Fibroblast of lung (primary cell): ENCODE measurements at regions not wholly inside any gene's neighbourhood (a gene's known extent, or its start where the extent isn't known, plus 50 kb on each side); places are given as distances from the start of the nearest gene placed in this dataset.
A peak's percentile ranks its signal among the peaks of the same experiment; 100 is the strongest.

Experiments
- DNase-seq, 2 donors: peaks; one replicate each; pipeline versions ENCODE4 v3.0.0 to v3.0.0-alpha.2; 2010; ENCODE audit warnings: low read depth in 2 of 2
- H2AFZ ChIP-seq: 2 replicates; pipeline ENCODE4 v1.5.1; 2012; ENCODE audit warnings: low read length, control low read depth, inconsistent platforms
- H3K27ac ChIP-seq: 2 replicates; pipeline ENCODE4 v1.5.1; 2011; ENCODE audit warnings: low read length, control low read depth; ENCODE audit not compliant: insufficient read depth
- H3K27me3 ChIP-seq: 2 replicates; pipeline ENCODE4 v1.5.1; 2011; ENCODE audit warnings: mild to moderate bottlenecking, low read length; ENCODE audit not compliant: control insufficient read depth, insufficient read depth
- H3K36me3 ChIP-seq: 2 replicates; pipeline ENCODE4 v1.5.1; 2011; ENCODE audit warnings: low read length; ENCODE audit not compliant: control insufficient read depth, insufficient read depth
- H3K4me1 ChIP-seq: 2 replicates; pipeline ENCODE4 v1.5.1; 2011; ENCODE audit warnings: low read length; ENCODE audit not compliant: control insufficient read depth, insufficient read depth; ENCODE audit errors: extremely low read depth
- H3K4me2 ChIP-seq: 2 replicates; pipeline ENCODE4 v1.5.1; 2011; ENCODE audit warnings: low read length, control low read depth; ENCODE audit not compliant: insufficient read depth; ENCODE audit errors: extremely low read depth
- H3K4me3 ChIP-seq, 4 experiments: fragments of 200-600 bp in 1 of 4; sonication (generic) in 1 of 4; replicated peaks in 1 of 4; 2 replicates each; pipeline ENCODE4 v1.5.1; 2011 to 2016; ENCODE audit warnings: low read length in 4 of 4, low read depth in 3 of 4, mild to moderate bottlenecking in 3 of 4, control low read depth in 2 of 4, inconsistent platforms in 1 of 4, mixed read lengths in 1 of 4; ENCODE audit not compliant: insufficient read depth in 1 of 4; ENCODE audit errors: control extremely low read depth in 1 of 4
- H3K79me2 ChIP-seq: 2 replicates; pipeline ENCODE4 v1.5.1; 2012; ENCODE audit warnings: mild to moderate bottlenecking, low read length, inconsistent platforms; ENCODE audit not compliant: control insufficient read depth, insufficient read depth
- H3K9ac ChIP-seq: 2 replicates; pipeline ENCODE4 v1.5.1; 2011; ENCODE audit warnings: mild to moderate bottlenecking, low read length, control low read depth; ENCODE audit not compliant: insufficient read depth
- H3K9me3 ChIP-seq: 2 replicates; pipeline ENCODE4 v1.5.1; 2012; ENCODE audit warnings: low read depth, low read length; ENCODE audit not compliant: control insufficient read depth, insufficient read depth
- H4K20me1 ChIP-seq: 2 replicates; pipeline ENCODE4 v1.5.1; 2011; ENCODE audit warnings: low read length; ENCODE audit not compliant: control insufficient read depth, insufficient read depth; ENCODE audit errors: extremely low read depth
- CTCF ChIP-seq, 2 donors: IDR thresholded peaks in 1 of 2; conservative IDR thresholded peaks in 1 of 2; 1 replicate in 1 of 2; 2 replicates in 1 of 2; pipeline ENCODE4 v1.5.1; 2011 to 2012; ENCODE audit warnings: low read length in 2 of 2, control low read depth in 1 of 2, inconsistent platforms in 1 of 2, low read depth in 1 of 2, mild to moderate bottlenecking in 1 of 2
- EZH2 ChIP-seq: IDR thresholded peaks from 2 replicates; pipeline ENCODE4 v1.5.1; 2012; ENCODE audit warnings: low read length, control low read depth, mild to moderate bottlenecking; ENCODE audit errors: missing control alignments

GRCh38 chr4:4780729-4781244, 78.7 kb upstream of the MSX1 start:
- Histone ChIP-seq H3K79me2 (no peaks in the 10 kb centered on the region), H3K4me3 (no peak overlapping the region), H3K4me2 (no peak overlapping the region), H3K27me3 (no peaks in the 10 kb centered on the region), H3K4me1 (peaks cover 11% of the 10 kb centered on the region), H3K36me3 (no peaks in the 10 kb centered on the region), H3K27ac (peak overlapping the region; percentile 52), H4K20me1 (no peaks in the 10 kb centered on the region), H3K9ac (no peak overlapping the region), H2AFZ (no peak overlapping the region), H3K9me3 (no peaks in the 10 kb centered on the region)
- peak; percentile 66 to 76 for DNase-seq
- TF ChIP-seq CTCF (conservative IDR thresholded peaks at IDR 0.05 in 1 of 2, IDR thresholded peaks at IDR 0.05 in 1 of 2; ENCODE audit: low read depth in 1 of 2, low read length in 2 of 2) = peak; percentile 16 to 17
- TF ChIP-seq EZH2 = no peak

- no peak overlapping the region for H3K27ac ChIP-seq
- no peaks in the 10 kb centered on the region for H3K27me3 ChIP-seq
- H3K79me2 ChIP-seq = no peaks in the 10 kb centered on the region
- no peaks in the 10 kb centered on the region for H3K36me3 ChIP-seq
- no peak overlapping the region for H3K4me2 ChIP-seq
- no peaks in the 10 kb centered on the region for H4K20me1 ChIP-seq
- no peak for DNase-seq
- H3K4me3 ChIP-seq = no peak overlapping the region
- no peak overlapping the region for H2AFZ ChIP-seq
- no peaks in the 10 kb centered on the region for H3K9me3 ChIP-seq
- H3K9ac ChIP-seq = no peak overlapping the region
- TF ChIP-seq EZH2 (no peak), CTCF (conservative IDR thresholded peaks at IDR 0.05 in 1 of 2, IDR thresholded peaks at IDR 0.05 in 1 of 2; ENCODE audit: low read depth in 1 of 2, low read length in 2 of 2) (no peak)
- H3K4me1 ChIP-seq = peaks cover 11% of the 10 kb centered on the region
Measured at GRCh38 chr4:4779486-4779885, 80.0 kb upstream of the MSX1 start.

GRCh38 chr4:4779054-4779453, 80.4 kb upstream of the MSX1 start:
- TF ChIP-seq CTCF (conservative IDR thresholded peaks at IDR 0.05 in 1 of 2, IDR thresholded peaks at IDR 0.05 in 1 of 2; ENCODE audit: low read depth in 1 of 2, low read length in 2 of 2) = no peak
- no peak for TF ChIP-seq EZH2

More at GRCh38 chr4:4779054-4779453, 80.4 kb upstream of the MSX1 start:
- H3K4me1 ChIP-seq = peaks cover 11% of the 10 kb centered on the region
- no peaks in the 10 kb centered on the region for H3K9me3 ChIP-seq
- H3K9ac ChIP-seq = no peak overlapping the region
- H3K4me3 ChIP-seq = no peak overlapping the region
- H3K27ac ChIP-seq = no peak overlapping the region
- H3K36me3 ChIP-seq = no peaks in the 10 kb centered on the region
- DNase-seq = no peak
- no peak overlapping the region for H2AFZ ChIP-seq
- H3K4me2 ChIP-seq = no peak overlapping the region
- H3K79me2 ChIP-seq = no peaks in the 10 kb centered on the region
- no peaks in the 10 kb centered on the region for H4K20me1 ChIP-seq
- no peaks in the 10 kb centered on the region for H3K27me3 ChIP-seq
